Right ventricle myocardium inferior (tissue), 1 donor: ENCODE measurements at regions not wholly inside any gene's neighbourhood (a gene's known extent, or its start where the extent isn't known, plus 50 kb on each side); places are given as distances from the start of the nearest gene placed in this dataset.
"Not testable (repeated sequence)": the region's sequence is repeated elsewhere in the genome, so short reads cannot be mapped to it uniquely, and the experiment has no call there.

Experiments used
- ATAC-seq: fragments of 200-7000 bp; cut with Tn5 transposase; one replicate; pipeline ENCODE4 v1.9.1; 2020; ENCODE audit warnings: mild to moderate bottlenecking, moderate library complexity
- DNase-seq: peaks from one replicate; pipeline ENCODE4 v3.0.0; 2021; ENCODE audit errors: missing footprints
- intact Hi-C: fragments of 100-400 bp; cut with DNase I; formaldehyde crosslinking; loops from one replicate; pipeline ENCODE4 v1.11.0; 2022
- donor health status: DM: no; HTN: yes; CAD: no; lungs with severe emphysema.

DNA sequence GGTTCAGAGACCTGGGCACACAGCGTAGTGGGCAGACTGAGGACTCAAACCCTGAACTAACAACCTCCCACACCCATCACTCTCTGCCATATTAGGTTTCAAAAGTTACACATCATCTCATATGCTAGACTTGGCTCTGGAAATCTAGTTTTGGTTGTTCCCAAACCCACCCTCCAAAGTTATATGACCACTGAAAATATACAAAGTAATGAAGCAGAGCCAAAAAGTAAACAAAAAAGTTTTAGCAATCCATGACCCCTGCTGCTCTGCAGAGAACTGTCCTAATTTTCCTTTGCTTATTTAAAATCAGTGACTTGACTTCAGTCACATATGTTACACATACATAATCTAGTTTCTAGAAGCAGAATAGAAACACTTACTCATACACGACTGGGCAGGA is 155.6 kb upstream of the TAS2R1 start:
- no peak for DNase-seq
- ATAC-seq, result no peak
- intact Hi-C loops, result no loop called here

- intact Hi-C loops, result no loop called here
- ATAC-seq (no peak), DNase-seq (no peak)
These were observed 154.1 kb upstream of the TAS2R1 start for GRCh38 chr5:9784231-9784630.

- ATAC-seq, result no peak
- intact Hi-C loops, result no loop called here
- DNase-seq, result no peak
These were observed 152.8 kb upstream of the TAS2R1 start for GRCh38 chr5:9782826-9783560.

GRCh38 chr5:9781890-9782289 is 151.7 kb upstream of the TAS2R1 start:
- intact Hi-C loops, result no loop called here
- ATAC-seq (no peak), DNase-seq (no peak)

DNA sequence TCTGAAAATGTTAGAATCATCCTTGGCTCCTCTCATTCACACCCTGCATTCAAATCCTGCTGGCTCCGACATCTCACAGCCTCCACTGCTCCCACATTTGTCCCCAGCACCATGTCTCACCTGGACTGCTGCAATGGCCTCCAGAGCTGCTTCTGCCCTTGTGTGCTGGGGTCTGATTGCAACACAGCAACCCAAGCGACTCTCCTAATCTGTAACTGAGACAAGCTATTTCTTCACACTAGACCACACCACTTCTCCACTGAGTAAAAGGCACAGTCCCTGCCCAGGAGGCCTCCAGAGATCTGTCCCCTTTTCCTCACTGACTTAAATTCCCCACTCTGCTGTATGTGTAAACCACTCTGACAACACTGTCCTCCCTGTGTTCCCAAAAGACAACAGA is 151.1 kb upstream of the TAS2R1 start:
- ATAC-seq, result no peak
- DNase-seq, result no peak
- intact Hi-C loops, result no loop called here

DNA sequence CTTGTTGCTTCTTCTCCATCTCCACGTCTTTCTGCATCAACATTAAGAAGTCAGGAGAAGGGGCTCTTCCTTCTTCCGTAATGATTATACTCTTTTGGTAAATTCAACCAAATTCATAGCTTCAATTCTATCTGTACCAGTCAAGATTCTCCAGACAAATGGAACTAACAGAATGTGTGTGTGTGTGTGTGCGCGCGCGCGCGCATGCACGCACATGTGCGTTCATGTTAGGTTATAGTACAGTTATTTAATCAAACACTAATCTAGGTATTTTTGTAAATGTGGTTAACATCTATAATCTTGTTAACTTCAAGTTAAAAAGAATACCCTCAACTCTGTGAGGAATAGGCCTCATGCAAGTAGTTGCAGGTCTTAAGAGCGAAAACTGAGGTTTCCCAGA is 150.3 kb upstream of the TAS2R1 start:
- no peak for ATAC-seq
- intact Hi-C loops, result no loop called here
- DNase-seq, result no peak

- ATAC-seq (no peak), DNase-seq (no peak)
- intact Hi-C loops, result no loop called here
These were observed 146.4 kb upstream of the TAS2R1 start for GRCh38 chr5:9776525-9776924.

DNA sequence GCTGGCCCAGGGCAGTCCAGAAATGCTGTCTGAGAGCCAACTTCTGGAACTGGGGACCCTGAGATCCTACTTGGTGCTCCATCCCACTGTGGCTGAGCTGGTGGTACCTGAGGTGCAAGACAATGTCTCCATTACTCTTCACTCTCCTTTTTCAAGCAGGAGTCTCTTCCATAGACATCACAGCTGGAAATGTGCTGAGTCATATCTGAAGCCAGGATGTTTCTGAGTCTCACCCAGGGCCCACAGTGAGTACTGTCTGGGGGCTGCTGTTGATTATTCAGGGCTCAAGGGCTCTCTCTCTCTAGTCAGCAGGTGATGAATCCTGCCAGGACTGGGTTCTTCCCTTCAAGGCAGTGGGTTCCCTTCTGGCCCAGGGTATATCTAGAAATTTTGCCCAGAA is 145.2 kb upstream of the TAS2R1 start:
- ATAC-seq (no peak), DNase-seq (no peak)
- intact Hi-C loops, result no loop called here

DNA sequence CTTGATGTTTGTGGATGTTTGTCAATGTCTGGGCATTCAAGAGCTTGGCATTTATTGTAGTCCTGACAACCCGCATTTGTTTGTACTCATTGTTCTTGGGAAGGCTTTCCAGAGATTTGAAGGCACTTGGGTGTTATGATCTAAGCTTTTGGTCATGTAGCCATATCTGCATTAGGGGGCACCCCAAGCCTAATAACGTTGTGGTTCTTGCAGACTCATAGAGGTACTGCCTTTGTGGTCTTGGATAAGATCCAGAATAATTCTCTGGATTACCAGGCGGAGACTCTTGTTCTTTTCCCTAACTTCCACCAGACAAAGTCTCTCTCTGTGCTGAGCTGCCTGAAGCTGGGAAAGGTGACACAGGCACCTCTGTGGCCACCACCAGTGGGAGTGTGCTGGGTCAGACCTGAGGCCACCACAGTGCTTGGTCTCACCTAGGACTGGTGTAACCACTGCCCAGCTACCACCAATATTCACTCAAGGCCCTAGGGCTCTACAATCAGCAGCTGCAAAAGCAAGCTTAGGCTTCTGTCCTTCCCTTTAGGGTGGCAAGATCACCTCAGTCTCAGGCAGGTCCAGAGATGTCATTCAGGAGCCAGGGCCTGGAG is 144.4 kb upstream of the TAS2R1 start:
- no peak for ATAC-seq
- no peak for DNase-seq
- intact Hi-C loops, result no loop called here

DNA sequence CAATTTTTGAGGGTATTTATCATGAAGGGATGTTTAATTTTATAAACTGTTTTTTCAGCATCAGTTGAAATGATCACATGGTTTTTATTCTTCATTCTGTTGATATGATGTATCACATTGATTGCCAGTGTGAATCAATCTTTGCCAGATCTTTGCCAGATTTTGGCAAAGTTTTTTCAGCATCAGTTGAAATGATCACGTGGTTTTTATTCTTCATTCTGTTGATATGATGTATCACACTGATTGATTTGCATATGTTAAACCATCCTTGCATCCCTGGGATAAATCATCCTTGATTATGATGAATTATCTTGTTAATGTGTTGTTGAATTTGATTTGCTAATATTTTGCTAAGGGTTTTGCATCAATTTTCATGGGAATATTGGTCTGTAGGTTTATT is 140.9 kb upstream of the TAS2R1 start:
- no peak for DNase-seq
- intact Hi-C loops, result no loop called here
- no peak for ATAC-seq

DNA sequence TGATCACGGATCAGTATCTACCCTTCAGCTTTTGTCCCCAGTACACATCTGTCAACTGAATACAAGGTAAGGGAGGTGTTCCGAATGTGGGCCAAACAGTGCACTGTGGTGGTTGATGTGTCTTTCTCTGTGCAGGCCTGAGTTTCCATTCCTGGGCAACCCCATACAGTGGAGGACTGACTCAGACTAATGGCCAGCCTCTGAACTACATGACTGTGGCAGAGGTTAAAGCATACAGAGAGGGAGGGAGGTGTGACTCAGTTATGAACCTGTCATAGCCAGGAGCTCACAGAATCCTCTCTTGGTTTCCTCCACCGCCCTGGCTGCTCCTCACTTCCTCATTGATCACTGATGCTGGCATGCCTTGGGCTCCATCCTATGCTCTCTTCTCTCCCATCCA is 136.4 kb upstream of the TAS2R1 start:
- intact Hi-C loops, result no loop called here
- DNase-seq (no peak), ATAC-seq (no peak)

DNA sequence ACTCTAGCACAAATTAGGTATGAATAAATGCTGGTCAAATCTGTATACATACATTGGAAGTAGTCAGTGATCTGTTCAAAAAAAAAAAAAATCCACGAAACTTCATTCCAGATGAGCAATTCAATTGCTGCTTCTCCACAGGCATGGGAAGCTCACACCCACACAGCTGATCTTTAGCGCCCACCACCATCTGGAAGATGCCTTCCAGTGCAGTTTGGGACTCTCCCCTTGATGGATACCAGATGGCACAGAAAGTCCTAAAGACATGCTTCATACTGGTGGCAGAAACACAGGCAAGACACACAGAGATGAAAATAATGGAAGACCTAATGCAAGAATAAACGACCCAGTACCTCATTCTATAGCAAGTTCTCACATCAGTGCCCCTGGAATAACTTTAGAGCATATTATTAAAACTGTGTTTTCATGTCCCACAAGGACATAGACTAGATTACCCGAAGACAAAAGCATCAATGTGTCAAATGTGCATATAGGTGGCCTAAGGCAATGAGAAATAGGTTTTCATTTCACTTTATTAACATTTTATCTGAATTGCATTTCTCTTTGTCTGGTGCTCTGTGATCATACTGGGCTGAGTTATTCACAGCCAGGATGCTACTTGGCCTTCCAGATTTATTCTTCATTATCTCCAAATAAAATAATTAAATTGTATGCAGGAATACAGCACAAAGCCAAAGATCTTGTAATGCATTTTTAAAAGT is 135.4 kb upstream of the TAS2R1 start:
- DNase-seq (no peak), ATAC-seq (no peak)
- intact Hi-C loops, result no loop called here

- no peak for ATAC-seq
- intact Hi-C loops, result no loop called here
These were observed 131.6 kb upstream of the TAS2R1 start for GRCh38 chr5:9761706-9762105.

GRCh38 chr5:9752670-9753069 is 122.5 kb upstream of the TAS2R1 start:
- ATAC-seq, intact Hi-C loops, DNase-seq: not testable (repeated sequence)

More at GRCh38 chr5:9761706-9762105, 131.6 kb upstream of the TAS2R1 start:
- no peak for DNase-seq

GRCh38 chr5:9743507-9743906 is 113.4 kb upstream of the TAS2R1 start:
- DNase-seq (no peak), ATAC-seq (no peak)
- intact Hi-C loops, result no loop called here

- intact Hi-C loops, result no loop called here
- DNase-seq (no peak), ATAC-seq (no peak)
These were observed 112.7 kb upstream of the TAS2R1 start for GRCh38 chr5:9742848-9743247.

- intact Hi-C loops, result no loop called here
- ATAC-seq (no peak), DNase-seq (no peak)
These were observed 109.0 kb upstream of the TAS2R1 start for GRCh38 chr5:9739135-9739534.

GRCh38 chr5:9737265-9737664 is 107.1 kb upstream of the TAS2R1 start:
- intact Hi-C loops, result no loop called here
- ATAC-seq, result no peak
- no peak for DNase-seq

GRCh38 chr5:9733486-9733885 is 103.3 kb upstream of the TAS2R1 start:
- no peak for ATAC-seq
- intact Hi-C loops, result no loop called here
- DNase-seq, result no peak

DNA sequence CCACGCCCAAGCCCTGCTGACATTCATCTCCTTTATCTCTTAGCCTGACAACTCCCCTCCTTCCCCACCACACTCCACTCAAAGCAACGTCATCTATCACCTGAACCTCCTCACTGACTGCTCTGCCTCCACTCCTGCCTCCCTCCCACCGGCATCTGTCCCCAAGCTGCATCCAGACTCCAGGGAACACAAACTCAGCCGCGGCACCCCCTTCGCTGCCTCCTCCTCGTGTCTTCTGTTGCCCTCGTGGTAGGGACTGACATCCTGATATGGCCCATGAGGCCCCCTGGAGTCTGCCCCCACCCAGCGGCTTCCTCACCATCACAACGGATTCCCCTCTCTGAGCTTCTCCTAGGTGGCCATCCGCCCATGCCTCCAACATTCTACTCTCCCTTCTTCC is 101.0 kb upstream of the TAS2R1 start:
- ATAC-seq, result no peak
- intact Hi-C loops, result no loop called here
- DNase-seq, result no peak
